Superior temporal gyrus (tissue), 1 donor: ENCODE measurements at regions not wholly inside any gene's neighbourhood (a gene's known extent, or its start where the extent isn't known, plus 50 kb on each side); places are given as distances from the start of the nearest gene placed in this dataset.

Experiments used
- DNase-seq: peaks from one replicate; pipeline ENCODE4 v3.0.0-alpha.2; 2016; ENCODE audit errors: extremely low spot score

DNA sequence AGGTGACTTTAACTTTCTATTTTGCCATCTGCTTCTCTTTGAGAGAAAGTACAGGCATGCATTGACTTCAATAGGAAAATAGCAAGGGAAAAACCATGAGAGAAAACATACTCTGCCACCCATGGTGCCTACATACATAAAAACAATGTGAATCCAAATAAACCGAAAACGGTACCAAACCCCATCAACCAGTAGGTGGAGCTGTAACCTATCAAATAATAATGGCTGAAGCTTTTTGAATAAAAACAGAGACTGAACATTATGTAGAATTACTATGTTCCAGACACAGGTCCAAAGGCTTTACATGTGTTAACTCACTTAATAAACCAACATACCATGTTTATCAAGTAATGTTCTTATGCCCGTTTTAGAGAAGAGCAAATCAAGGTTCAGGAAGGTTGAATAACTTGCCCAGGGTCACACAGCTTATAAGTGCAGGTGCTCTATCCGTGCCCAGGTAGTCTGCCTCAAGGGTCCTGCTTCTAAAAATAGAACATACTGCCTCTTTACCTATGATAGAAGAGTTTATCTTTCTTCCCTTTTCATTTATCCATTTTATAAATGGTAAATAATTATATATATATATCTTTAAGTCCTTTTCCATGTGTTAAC, 293.9 kb upstream of the SYT4 start:
- DNase-seq: peak; percentile 95

GRCh38 chr18:43572163-43572562, 294.9 kb upstream of the SYT4 start:
- no peak for DNase-seq

DNA sequence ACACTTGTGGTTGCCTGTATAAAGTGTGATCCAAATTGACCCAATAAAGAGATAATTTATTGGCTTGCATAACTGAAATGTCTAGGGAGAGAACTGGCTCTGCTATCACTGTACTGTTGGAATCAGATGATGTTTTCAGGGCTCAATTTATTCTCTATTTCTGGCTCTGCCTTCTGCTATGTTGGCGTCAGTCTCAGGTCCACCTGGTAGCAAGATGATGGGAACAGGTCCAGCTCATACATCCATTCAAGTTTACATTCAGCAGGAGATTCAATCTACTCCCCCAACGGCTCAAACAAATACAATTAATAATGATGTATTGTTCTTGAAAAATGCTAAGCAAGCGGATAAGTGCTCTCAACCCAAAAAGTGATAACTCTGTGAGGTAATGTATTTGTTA, 297.7 kb upstream of the SYT4 start:
- no peak for DNase-seq

GRCh38 chr18:43578211-43578610, 300.9 kb upstream of the SYT4 start:
- no peak for DNase-seq

- no peak for DNase-seq
Measured at GRCh38 chr18:43578706-43579105, 301.4 kb upstream of the SYT4 start.

DNA sequence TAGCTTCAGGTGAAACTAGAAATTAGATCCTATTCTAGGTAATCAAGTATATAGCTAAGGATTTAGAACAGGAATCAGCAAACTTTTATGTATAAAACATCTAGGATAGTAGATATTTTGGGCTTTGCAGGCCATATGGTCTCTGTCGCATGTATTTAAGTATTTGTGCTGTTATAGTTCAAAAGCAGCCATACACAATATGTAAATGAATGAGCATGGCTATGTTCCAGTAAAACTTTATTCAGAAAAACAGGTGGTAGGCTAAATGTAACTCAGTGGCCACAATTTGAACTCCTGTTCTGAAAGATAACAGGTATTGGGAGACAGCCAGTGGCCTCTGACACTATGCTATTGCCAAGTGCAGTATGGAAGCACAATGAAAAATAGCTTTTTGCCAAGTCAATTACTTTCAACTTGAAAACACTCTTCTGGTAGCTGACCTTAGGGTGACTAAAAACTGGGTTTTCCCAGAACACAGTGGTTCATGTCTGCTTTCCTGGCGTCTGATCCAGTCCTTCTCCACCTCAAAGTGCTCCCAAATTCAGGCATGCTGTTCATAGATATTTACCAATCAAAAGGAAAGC, 304.7 kb upstream of the SYT4 start:
- DNase-seq: no peak

GRCh38 chr18:43587538-43588153, 310.4 kb upstream of the SYT4 start:
- peak; percentile 86 for DNase-seq

DNA sequence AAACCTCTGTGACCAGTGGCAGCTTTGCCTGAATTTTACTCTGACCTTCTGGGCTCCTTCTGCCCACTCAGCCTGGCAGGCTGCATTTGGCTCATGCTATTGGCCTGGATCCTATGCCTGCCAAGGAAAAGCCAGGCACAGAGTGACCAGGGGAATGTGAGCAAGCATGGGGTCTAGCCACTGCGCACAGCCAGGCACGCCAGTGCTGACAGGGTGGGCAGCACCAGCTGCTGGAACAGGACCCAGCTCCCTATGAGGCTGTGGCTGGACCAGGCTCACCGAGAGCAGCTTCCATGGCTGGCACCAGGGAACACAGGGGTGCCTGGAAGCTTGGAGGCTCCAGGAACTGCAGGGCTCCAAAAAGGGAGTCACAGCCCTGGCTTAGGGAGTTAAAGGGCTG, 311.5 kb upstream of the SYT4 start:
- no peak for DNase-seq

GRCh38 chr18:43589611-43590151, 312.4 kb upstream of the SYT4 start:
- DNase-seq: no peak

DNA sequence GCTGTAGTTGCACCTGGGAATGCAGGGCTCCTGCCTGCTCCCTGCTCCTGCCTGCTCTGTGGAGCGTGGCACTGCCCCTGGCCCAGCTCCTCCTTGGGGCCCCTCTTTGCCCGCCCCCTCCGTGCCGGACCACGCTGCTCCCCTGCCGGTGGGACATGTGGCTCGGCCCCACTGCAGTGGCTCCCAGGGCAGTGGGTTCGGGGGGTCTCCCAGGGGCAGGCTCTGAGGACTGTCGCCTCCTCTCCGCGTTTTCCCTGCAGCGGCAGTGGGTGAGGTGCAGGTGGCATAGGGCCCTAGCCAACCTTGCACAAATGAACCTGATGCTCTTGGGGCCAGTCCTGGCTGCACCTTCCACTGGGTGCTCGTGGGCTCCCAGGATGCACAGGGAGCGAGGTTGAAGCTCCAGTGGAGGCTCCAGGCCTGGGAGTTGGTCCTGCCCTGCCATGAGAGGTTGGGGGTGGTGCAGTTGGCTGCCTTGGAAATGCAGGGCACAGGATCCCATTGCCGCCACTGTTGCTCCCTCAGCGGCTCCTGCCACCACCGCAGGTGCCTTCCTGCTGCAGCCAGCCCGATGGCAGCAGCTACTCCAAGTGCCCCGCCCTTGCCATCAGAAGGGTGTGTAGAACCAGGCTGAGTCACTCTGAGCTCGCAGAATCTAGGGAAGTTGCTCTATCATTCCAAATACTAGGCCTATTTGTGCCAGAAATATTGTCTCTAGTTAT, 313.1 kb upstream of the SYT4 start:
- DNase-seq: no peak

DNA sequence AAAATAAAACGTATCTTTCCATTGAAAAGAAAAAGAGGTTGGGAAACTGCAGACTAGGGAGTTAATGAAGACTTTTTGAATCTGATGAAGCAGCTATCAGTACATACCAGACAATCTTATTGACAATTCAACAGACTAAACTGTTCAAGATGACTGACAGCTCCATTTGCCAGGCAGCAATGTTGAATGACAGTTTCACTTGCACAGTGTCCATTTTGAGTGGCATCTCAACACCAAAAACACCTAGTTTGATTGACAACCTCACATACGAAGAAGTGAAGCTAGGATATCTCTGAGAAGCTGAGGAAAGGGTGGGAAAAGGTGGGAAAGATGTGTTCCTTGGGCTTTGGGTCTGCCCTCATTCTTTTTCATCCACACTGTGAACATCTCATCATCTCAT, 315.0 kb upstream of the SYT4 start:
- DNase-seq: no peak

- DNase-seq: peak; percentile 73
Measured at GRCh38 chr18:43596105-43596712, 318.9 kb upstream of the SYT4 start.

DNA sequence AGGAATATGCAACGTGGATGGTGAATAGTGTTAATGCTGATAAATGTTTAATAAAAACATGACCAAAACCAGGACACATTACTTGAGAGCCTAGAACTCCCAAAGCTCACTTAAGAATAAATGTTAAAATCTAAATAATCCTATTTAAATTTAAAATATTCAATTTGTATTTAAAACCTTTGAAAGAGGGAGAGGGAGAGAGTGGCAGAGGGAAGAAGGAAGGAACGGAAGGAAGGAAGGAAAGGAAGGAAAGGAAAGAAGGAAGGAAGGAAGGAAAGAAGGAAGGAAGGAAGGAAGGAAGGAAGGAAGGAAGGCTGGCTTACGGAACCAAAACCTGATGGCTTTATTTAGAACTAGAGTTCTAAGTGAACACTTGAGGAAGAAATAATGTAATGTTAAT, 324.1 kb upstream of the SYT4 start:
- DNase-seq: no peak

GRCh38 chr18:43605224-43605623, 327.9 kb upstream of the SYT4 start:
- no peak for DNase-seq

- no peak for DNase-seq
Measured at GRCh38 chr18:43606795-43607194, 329.5 kb upstream of the SYT4 start.

- peak; percentile 77 for DNase-seq
Measured at GRCh38 chr18:43620936-43621335, 343.6 kb upstream of the SYT4 start.

DNA sequence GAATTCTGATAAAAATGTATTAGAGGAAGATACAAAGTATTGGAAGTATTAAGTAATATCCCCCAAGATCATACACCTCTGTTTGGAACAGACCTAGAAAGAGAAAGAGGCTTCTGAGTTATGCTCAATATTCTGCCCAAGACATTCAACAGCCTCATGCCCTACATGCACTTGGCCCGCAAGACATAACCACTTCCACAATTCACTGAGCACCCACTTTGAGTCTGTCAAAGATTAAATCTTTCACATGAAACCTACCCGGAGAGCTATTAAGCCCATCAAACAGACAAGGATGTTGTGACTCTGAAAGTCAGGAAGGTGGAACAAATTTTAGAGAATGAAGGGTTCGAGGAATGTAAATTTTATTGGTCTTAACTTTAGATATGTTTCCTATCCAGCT, 344.7 kb upstream of the SYT4 start:
- DNase-seq: no peak

DNA sequence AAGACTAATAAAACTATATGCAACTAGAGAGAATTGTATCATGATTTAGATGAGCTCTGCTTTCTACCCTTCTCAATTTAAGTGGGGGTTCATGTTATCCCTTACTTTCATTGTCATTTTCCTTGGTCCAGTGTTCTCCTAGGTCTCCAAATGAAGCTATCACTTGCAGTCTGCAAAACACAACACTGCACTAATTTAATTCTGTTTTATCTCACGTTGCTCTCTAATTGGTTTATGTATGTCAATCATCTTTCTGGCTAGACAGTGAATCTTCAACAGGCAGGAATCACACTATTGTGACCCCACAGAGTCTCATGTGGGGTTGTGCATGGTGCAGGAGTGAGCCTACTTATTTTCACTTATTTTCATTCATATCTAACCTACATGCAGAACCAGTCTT, 348.3 kb upstream of the SYT4 start:
- DNase-seq: no peak

GRCh38 chr18:43627848-43628530, 350.7 kb upstream of the SYT4 start:
- DNase-seq: no peak

DNA sequence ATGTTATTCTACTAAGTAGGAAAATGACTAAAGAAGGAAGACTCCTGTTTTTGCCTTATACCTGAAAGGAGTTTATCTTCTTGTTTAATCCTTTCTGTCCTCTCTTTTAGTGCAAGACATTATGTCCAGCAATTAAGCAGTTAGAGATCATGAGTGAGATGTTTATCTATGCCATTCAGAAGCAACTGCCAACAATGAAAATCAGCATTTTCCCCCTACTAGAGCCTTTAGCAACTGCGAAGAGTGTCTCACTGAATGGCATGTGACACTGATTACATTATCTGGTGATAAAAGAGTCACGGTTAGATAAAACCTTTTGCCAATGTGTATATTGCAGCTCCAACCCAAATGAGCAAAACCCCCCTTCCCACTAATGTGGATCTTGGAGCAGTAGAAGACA, 357.7 kb upstream of the SYT4 start:
- no peak for DNase-seq

DNA sequence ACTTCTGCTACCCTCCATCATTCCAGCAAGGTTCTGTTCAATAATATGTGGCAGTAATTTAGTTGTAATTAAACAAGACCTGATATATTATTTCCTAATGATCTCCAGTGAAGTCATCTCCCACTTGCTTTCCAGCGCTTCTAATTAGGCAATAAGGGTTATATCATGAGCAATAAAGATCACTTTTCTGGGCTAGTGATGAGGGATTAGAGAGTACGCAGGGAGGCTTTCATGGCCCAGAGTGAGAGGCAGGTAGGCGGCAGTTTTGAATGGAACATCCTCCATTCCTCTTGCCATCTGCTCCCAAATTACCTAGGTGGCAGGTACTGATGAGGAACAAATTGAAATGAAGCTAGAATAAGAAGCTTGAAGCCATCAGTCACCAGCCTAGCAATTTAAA, 358.1 kb upstream of the SYT4 start:
- no peak for DNase-seq
